Chondrocyte (in vitro differentiated cells): ENCODE measurements at regions not wholly inside any gene's neighbourhood (a gene's known extent, or its start where the extent isn't known, plus 50 kb on each side); places are given as distances from the start of the nearest gene placed in this dataset.

Source experiments
- DNase-seq: peaks from one replicate; pipeline ENCODE4 v3.0.0; 2021; ENCODE audit warnings: mixed read lengths, low spot score
- H3K27ac Mint-ChIP-seq: one replicate; pipeline ENCODE4 v1.8.0; 2021; ENCODE audit warnings: mild to moderate bottlenecking, moderate library complexity, mixed read lengths; ENCODE audit not compliant: unreplicated experiment
- H3K27me3 Mint-ChIP-seq: 2 replicates; pipeline ENCODE4 v1.8.0; 2021; ENCODE audit warnings: low read depth, mixed read lengths
- H3K36me3 Mint-ChIP-seq: 2 replicates; pipeline ENCODE4 v1.8.0; 2021; ENCODE audit warnings: low read depth, mixed read lengths
- H3K4me1 Mint-ChIP-seq: 2 replicates; pipeline ENCODE4 v1.8.0; 2021; ENCODE audit warnings: low read depth, mild to moderate bottlenecking, mixed read lengths
- H3K4me3 Mint-ChIP-seq: one replicate; pipeline ENCODE4 v1.8.0; 2021; ENCODE audit warnings: mild to moderate bottlenecking, moderate library complexity, mixed read lengths; ENCODE audit not compliant: unreplicated experiment
- H3K9me3 Mint-ChIP-seq: 2 replicates; pipeline ENCODE4 v1.8.0; 2021; ENCODE audit warnings: low read depth, mixed read lengths
- TF ChIP-seq, protein P1 (sequence below): fragments of 200-600 bp; sonication (generic); IDR thresholded peaks from 2 replicates; pipeline ENCODE4 v1.5.0; 2021; ENCODE audit warnings: antibody characterized with exemption, mild to moderate bottlenecking, moderate library complexity

DNA sequence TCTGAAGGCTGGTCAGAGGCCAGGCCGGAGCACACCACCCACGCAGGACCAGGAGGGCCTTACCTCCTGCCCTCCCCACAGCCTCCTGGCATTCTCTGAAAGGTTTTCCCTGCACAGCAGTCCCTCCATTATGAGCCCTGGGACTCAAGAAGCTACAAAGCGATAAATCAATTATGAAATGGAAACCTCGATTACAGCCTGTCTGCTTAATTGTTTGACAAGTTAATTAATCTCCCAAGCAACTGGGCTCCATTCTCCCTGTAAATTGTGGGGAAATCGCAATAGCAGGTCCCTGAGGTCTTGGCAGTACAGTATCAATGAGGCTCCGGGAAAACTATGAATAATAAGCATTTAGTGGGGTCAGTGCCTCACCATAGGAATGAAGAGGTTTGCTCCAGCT lies 683.5 kb downstream of the NTRK3 start:
- Mint-ChIP-seq H3K9me3 (no peaks in the 10 kb centered on the region), H3K27me3 (peaks cover 8% of the 10 kb centered on the region), H3K4me1 (no peaks in the 10 kb centered on the region), H3K4me3 (no peak overlapping the region), H3K36me3 (no peaks in the 10 kb centered on the region), H3K27ac (no peak overlapping the region)
- no peak for DNase-seq
- TF ChIP-seq, protein P1, sequence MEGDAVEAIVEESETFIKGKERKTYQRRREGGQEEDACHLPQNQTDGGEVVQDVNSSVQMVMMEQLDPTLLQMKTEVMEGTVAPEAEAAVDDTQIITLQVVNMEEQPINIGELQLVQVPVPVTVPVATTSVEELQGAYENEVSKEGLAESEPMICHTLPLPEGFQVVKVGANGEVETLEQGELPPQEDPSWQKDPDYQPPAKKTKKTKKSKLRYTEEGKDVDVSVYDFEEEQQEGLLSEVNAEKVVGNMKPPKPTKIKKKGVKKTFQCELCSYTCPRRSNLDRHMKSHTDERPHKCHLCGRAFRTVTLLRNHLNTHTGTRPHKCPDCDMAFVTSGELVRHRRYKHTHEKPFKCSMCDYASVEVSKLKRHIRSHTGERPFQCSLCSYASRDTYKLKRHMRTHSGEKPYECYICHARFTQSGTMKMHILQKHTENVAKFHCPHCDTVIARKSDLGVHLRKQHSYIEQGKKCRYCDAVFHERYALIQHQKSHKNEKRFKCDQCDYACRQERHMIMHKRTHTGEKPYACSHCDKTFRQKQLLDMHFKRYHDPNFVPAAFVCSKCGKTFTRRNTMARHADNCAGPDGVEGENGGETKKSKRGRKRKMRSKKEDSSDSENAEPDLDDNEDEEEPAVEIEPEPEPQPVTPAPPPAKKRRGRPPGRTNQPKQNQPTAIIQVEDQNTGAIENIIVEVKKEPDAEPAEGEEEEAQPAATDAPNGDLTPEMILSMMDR: no peak

DNA sequence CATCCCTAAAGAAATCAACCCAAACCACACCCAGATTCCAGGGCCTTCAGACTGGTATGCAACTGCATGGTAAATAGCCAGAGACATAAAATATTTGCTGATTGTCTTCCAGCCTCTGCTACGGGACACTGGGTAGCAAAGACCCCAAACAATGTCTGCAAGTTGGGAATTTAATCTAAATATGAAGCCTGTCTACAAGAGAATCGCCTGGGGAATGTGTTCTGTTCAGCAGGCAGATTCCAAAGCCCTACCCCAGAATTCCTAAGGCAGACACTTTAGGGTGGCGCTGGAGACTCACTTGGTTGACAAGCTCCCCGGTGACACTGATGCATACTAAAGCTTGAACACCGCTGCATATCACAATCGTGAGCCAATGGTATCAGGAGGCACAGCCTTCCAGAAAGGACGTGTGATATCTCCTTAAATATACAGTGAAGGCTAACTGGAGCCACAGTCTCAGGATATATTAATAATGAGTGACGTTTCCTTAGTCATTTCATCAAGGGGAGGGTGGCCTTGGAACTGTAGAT lies 684.1 kb downstream of the NTRK3 start:
- peaks cover 6% of the 10 kb centered on the region for H3K27me3 Mint-ChIP-seq
- TF ChIP-seq, protein P1: no peak
- no peaks in the 10 kb centered on the region for H3K36me3 Mint-ChIP-seq
- no peak overlapping the region for H3K27ac Mint-ChIP-seq
- no peaks in the 10 kb centered on the region for H3K4me1 Mint-ChIP-seq
- no peak for DNase-seq
- H3K9me3 Mint-ChIP-seq: no peaks in the 10 kb centered on the region
- H3K4me3 Mint-ChIP-seq: no peak overlapping the region

DNA sequence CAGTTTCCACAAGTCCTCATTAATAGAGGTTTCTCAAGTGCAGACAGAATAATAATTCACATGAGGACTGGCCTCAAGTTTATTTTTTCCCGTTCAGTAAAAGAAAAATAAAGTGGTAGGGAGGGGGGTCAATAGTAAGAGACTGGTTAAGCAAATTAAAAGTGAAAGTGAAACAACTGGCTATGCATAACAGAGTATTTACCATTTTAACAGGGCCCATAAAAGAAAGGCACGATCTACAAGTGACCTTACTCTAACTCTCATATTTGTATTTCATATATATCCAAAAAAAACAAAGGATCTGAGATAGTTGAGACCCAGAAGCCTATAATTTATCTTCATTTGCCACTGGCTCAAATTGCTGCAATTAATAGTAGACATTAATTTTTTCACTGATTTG lies 686.3 kb downstream of the NTRK3 start:
- no peaks in the 10 kb centered on the region for H3K36me3 Mint-ChIP-seq
- TF ChIP-seq, protein P1: no peak
- H3K9me3 Mint-ChIP-seq: no peaks in the 10 kb centered on the region
- H3K27me3 Mint-ChIP-seq: peaks cover 2% of the 10 kb centered on the region
- H3K4me1 Mint-ChIP-seq: no peaks in the 10 kb centered on the region
- no peak overlapping the region for H3K4me3 Mint-ChIP-seq
- DNase-seq: no peak
- no peak overlapping the region for H3K27ac Mint-ChIP-seq

DNA sequence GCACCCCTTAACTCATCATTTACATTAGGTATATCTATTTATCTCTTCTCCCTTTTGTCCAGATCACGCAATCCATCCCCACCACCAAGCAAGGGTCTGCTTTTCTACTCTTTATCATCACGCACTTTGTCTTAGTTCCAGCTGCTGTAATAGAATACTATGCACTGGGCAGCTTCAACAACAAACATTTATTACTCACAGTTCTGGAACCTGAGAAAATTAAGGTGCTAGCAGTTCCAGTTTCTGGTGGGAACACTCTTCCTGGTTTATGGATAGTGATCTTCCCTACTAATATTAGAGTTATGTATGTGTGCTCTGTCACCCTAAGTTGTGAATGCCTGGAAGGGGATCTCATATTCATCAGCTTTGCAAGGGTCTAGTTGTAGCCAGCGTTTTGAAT lies 687.0 kb downstream of the NTRK3 start:
- Mint-ChIP-seq H3K4me3 (no peak overlapping the region), H3K4me1 (no peaks in the 10 kb centered on the region), H3K27me3 (peaks cover 2% of the 10 kb centered on the region), H3K9me3 (no peaks in the 10 kb centered on the region), H3K36me3 (no peaks in the 10 kb centered on the region), H3K27ac (no peak overlapping the region)
- no peak for DNase-seq
- TF ChIP-seq, protein P1: no peak

DNA sequence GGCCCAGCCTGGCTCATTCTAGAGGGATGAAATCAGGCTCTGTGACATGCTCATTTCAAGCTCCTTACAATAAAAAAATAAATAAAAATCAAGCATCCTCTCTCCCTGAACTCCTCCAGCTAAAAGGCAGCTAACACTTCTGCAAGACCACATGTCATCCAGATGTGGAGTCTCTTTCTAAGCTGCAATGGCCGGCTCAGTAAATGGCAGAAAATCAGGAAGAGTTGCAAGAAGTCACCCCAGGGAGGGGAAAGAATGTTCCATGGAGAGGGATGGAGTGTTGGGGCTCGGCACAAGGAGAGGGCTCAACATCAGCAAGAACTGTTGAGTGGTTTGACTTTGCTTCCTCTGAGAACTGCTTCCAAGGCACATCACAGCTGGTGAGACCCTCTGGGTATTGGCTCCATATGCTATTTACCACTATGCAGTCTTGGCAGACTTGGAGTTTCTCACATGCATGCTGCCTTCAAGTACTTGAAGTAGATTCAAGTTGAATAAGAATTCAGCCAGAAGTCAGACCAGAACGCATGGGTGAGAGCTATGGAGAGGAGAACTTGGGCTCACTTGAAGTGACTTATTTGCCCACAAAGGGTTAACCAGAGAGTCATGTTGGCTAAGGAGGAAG lies 689.0 kb downstream of the NTRK3 start:
- no peaks in the 10 kb centered on the region for H3K9me3 Mint-ChIP-seq
- H3K27ac Mint-ChIP-seq: no peak overlapping the region
- no peaks in the 10 kb centered on the region for H3K4me1 Mint-ChIP-seq
- no peaks in the 10 kb centered on the region for H3K36me3 Mint-ChIP-seq
- no peak overlapping the region for H3K4me3 Mint-ChIP-seq
- DNase-seq: no peak
- peaks cover 2% of the 10 kb centered on the region for H3K27me3 Mint-ChIP-seq
- TF ChIP-seq, protein P1: no peak
